Spleen (tissue), 7 donors: ENCODE measurements at regions not wholly inside any gene's neighbourhood (a gene's known extent, or its start where the extent isn't known, plus 50 kb on each side); places are given as distances from the start of the nearest gene placed in this dataset.

ENCODE experiments used
- POLR2A ChIP-seq, 3 donors: fragments of 450-650 bp; IDR thresholded peaks; one replicate each; pipeline ENCODE4 v1.5.1; 2017; ENCODE audit warnings: antibody characterized with exemption in 3 of 3, mild to moderate bottlenecking in 1 of 3
- POLR2AphosphoS5 ChIP-seq, 3 donors: sonication (generic); formaldehyde crosslinking; IDR thresholded peaks; one replicate each; pipeline ENCODE4 v1.5.1; 2017; ENCODE audit warnings: antibody characterized with exemption in 3 of 3
- TF ChIP-seq, protein P1 (sequence below), 11 experiments: fragments of 200-600 bp in 7 of 11; fragments of 450-650 bp in 4 of 11; sonication (generic) in 4 of 11; IDR thresholded peaks in 8 of 11; conservative IDR thresholded peaks in 3 of 11; 1 replicate in 7 of 11; 2 replicates in 4 of 11; pipeline versions ENCODE4 v1.4.0 to v1.8.0; 2016 to 2021; ENCODE audit warnings: antibody characterized with exemption in 11 of 11, inconsistent platforms in 4 of 11, mild to moderate bottlenecking in 1 of 11
- donor health status: DM: no; HTN: no; CAD: no; lungs with moderate emphysema.
- donor health status: DM: no; HTN: no; CAD: no.
- donor health status: DM: no; HTN: no; CAD: no.

- TF ChIP-seq POLR2A (IDR thresholded peaks at IDR 0.05) (no peak), POLR2AphosphoS5 (IDR thresholded peaks at IDR 0.05) (no peak)
- TF ChIP-seq, protein P1, sequence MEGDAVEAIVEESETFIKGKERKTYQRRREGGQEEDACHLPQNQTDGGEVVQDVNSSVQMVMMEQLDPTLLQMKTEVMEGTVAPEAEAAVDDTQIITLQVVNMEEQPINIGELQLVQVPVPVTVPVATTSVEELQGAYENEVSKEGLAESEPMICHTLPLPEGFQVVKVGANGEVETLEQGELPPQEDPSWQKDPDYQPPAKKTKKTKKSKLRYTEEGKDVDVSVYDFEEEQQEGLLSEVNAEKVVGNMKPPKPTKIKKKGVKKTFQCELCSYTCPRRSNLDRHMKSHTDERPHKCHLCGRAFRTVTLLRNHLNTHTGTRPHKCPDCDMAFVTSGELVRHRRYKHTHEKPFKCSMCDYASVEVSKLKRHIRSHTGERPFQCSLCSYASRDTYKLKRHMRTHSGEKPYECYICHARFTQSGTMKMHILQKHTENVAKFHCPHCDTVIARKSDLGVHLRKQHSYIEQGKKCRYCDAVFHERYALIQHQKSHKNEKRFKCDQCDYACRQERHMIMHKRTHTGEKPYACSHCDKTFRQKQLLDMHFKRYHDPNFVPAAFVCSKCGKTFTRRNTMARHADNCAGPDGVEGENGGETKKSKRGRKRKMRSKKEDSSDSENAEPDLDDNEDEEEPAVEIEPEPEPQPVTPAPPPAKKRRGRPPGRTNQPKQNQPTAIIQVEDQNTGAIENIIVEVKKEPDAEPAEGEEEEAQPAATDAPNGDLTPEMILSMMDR (IDR thresholded peaks at IDR 0.05 in 8 of 11, conservative IDR thresholded peaks at IDR 0.05 in 3 of 11) = no peak
These were observed 108.2 kb upstream of the ADAMTS3 start for GRCh38 chr4:72677265-72677664.
